ENCODE measurements at regions not wholly inside any gene's neighbourhood (a gene's known extent, or its start where the extent isn't known, plus 50 kb on each side); places are given as distances from the start of the nearest gene placed in this dataset.

- H3K27me3 ChIP-seq = no peaks in the 10 kb centered on the region
- no peak overlapping the region for H3K27ac ChIP-seq
- intact Hi-C loops (cut with DNase I; ENCODE audit: low total_unique reads) (no loop called here), in situ Hi-C loops (cut with MboI; ENCODE audit: low pct_ligation_motif_present in 1 of 4, low pct_unique_long_range_greater_than_20kb in 1 of 4, low sequenced_read_pairs in 3 of 4) (loop anchor here in 3 of 4 donors (5.0 to 25.0 kb wide), 4 partner anchors 56 to 111 kb away; partner anchors contain the start of genes IER5 (in 2 of the 3) and MR1 (in 1 of the 3))
- 64% methylated on average over 3 of the region's 3 CpGs; no CpG with 5 or more reads in 1 of the 2 donors for WGBS, 2 donors (ENCODE audit: low coverage in 1 of 2)
- TF ChIP-seq EP300 (IDR thresholded peaks at IDR 0.05; ENCODE audit: low read depth) (no peak), POLR2A (IDR thresholded peaks at IDR 0.05) (no peak), POLR2AphosphoS5 (IDR thresholded peaks at IDR 0.05) (no peak)
- TF ChIP-seq, protein P1, sequence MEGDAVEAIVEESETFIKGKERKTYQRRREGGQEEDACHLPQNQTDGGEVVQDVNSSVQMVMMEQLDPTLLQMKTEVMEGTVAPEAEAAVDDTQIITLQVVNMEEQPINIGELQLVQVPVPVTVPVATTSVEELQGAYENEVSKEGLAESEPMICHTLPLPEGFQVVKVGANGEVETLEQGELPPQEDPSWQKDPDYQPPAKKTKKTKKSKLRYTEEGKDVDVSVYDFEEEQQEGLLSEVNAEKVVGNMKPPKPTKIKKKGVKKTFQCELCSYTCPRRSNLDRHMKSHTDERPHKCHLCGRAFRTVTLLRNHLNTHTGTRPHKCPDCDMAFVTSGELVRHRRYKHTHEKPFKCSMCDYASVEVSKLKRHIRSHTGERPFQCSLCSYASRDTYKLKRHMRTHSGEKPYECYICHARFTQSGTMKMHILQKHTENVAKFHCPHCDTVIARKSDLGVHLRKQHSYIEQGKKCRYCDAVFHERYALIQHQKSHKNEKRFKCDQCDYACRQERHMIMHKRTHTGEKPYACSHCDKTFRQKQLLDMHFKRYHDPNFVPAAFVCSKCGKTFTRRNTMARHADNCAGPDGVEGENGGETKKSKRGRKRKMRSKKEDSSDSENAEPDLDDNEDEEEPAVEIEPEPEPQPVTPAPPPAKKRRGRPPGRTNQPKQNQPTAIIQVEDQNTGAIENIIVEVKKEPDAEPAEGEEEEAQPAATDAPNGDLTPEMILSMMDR (IDR thresholded peaks at IDR 0.05) = no peak
- peaks cover 9 to 26% (median 15%) of the 10 kb centered on the region in 4 donors for H3K4me1 ChIP-seq
- DNase-seq = no peak
- no peaks in the 10 kb centered on the region for H3K36me3 ChIP-seq
- no peak overlapping the region for H3K4me3 ChIP-seq
- no peaks in the 10 kb centered on the region for H3K9me3 ChIP-seq
Measured at GRCh38 chr1:181148636-181149035, 60.1 kb downstream of the IER5 start.

GRCh38 chr1:181149326-181150125 lies 61.0 kb downstream of the IER5 start:
- peak overlapping the region in 3 of 4 donors; percentile 1 to 5 (median 3) for H3K27ac ChIP-seq
- H3K4me1 ChIP-seq = peaks cover 9 to 26% (median 15%) of the 10 kb centered on the region in 4 donors
- no peak overlapping the region for H3K4me3 ChIP-seq
- no peaks in the 10 kb centered on the region for H3K9me3 ChIP-seq
- H3K27me3 ChIP-seq = no peaks in the 10 kb centered on the region
- peak; percentile 67 for DNase-seq
- intact Hi-C loops (cut with DNase I; ENCODE audit: low total_unique reads) (no loop called here), in situ Hi-C loops (cut with MboI; ENCODE audit: low pct_ligation_motif_present in 1 of 4, low pct_unique_long_range_greater_than_20kb in 1 of 4, low sequenced_read_pairs in 3 of 4) (loop anchor here (5.0 to 25.0 kb wide), 6 partner anchors 57 to 637 kb away; partner anchors contain the start of genes ACBD6 (in 3 of the 4), IER5 (in 2 of the 4) and MR1 (in 1 of the 4))
- TF ChIP-seq POLR2AphosphoS5 (IDR thresholded peaks at IDR 0.05) = peak in 1 of 3 donors; percentile 21
- TF ChIP-seq, protein P1 (IDR thresholded peaks at IDR 0.05) = no peak
- H3K36me3 ChIP-seq = no peaks in the 10 kb centered on the region
- WGBS, 2 donors (ENCODE audit: low coverage in 1 of 2) = 72 to 83% methylated on average over 2 to 10 of the region's 10 CpGs

- H3K27me3 ChIP-seq = no peaks in the 10 kb centered on the region
- TF ChIP-seq, protein P1 (IDR thresholded peaks at IDR 0.05) = no peak
- TF ChIP-seq POLR2AphosphoS5 (IDR thresholded peaks at IDR 0.05) = no peak
- TF ChIP-seq POLR2A (IDR thresholded peaks at IDR 0.05) = no peak
- no peak for TF ChIP-seq EP300 (IDR thresholded peaks at IDR 0.05; ENCODE audit: low read depth)
- peak overlapping the region in 1 of 4 donors; percentile 1 for H3K27ac ChIP-seq
- H3K9me3 ChIP-seq = no peaks in the 10 kb centered on the region
- WGBS, 2 donors (ENCODE audit: low coverage in 1 of 2) = 83 to 95% methylated on average over 1 of the region's 1 CpG
- no peaks in the 10 kb centered on the region for H3K36me3 ChIP-seq
- H3K4me3 ChIP-seq = no peak overlapping the region
- H3K4me1 ChIP-seq = peaks cover 9 to 26% (median 15%) of the 10 kb centered on the region in 4 donors
- DNase-seq = no peak
- intact Hi-C loops (cut with DNase I; ENCODE audit: low total_unique reads) (no loop called here), in situ Hi-C loops (cut with MboI; ENCODE audit: low pct_ligation_motif_present in 1 of 4, low pct_unique_long_range_greater_than_20kb in 1 of 4, low sequenced_read_pairs in 3 of 4) (loop anchor here in 3 of 4 donors (25.0 kb wide), 2 partner anchors 263 to 638 kb away; partner anchors contain the start of gene ACBD6 (in 3 of the 3))
Measured at GRCh38 chr1:181150273-181150672, 61.8 kb downstream of the IER5 start.

DNA sequence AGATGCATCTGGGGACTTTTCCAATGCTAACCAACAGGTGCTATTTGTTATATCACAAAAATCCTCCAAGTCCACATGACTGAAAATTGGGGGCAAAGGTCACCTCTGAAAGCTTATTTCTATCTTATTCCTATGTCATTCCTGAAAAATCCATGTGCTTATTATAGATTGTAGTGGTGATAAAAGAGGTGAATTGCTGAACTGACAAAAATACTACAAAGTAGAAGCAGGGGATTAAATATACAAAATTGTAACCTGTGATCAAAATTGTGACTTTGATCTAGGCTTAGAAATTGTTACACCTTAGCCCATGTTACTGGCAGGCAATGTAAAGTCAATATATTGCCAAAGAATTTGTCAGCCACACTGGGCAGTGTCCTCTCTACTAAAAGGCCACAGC lies 62.3 kb downstream of the IER5 start:
- no peak for TF ChIP-seq EP300 (IDR thresholded peaks at IDR 0.05; ENCODE audit: low read depth)
- TF ChIP-seq POLR2AphosphoS5 (IDR thresholded peaks at IDR 0.05) = no peak
- TF ChIP-seq POLR2A (IDR thresholded peaks at IDR 0.05) = no peak
- TF ChIP-seq, protein P1 (IDR thresholded peaks at IDR 0.05) = no peak
- no peak for DNase-seq
- Histone ChIP-seq H3K27me3 (no peaks in the 10 kb centered on the region), H3K36me3 (no peaks in the 10 kb centered on the region), H3K27ac (peak overlapping the region; percentile 76 to 83 (median 80)), H3K4me1 (peaks cover 9 to 26% (median 15%) of the 10 kb centered on the region in 4 donors), H3K4me3 (no peak overlapping the region), H3K9me3 (no peaks in the 10 kb centered on the region)
- intact Hi-C loops (cut with DNase I; ENCODE audit: low total_unique reads) = no loop called here
- in situ Hi-C loops (cut with MboI; ENCODE audit: low pct_ligation_motif_present in 1 of 4, low pct_unique_long_range_greater_than_20kb in 1 of 4, low sequenced_read_pairs in 3 of 4) = loop anchor here in 3 of 4 donors (25.0 kb wide), 2 partner anchors 264 to 639 kb away; partner anchors contain the start of gene ACBD6 (in 3 of the 3)
